ENCODE measurements at regions not wholly inside any gene's neighbourhood (a gene's known extent, or its start where the extent isn't known, plus 50 kb on each side); places are given as distances from the start of the nearest gene placed in this dataset.
"Not testable (repeated sequence)": the region's sequence is repeated elsewhere in the genome, so short reads cannot be mapped to it uniquely, and the experiment has no call there.

- no peak for ATAC-seq
- DNase-seq, result no peak
These were observed 275.3 kb downstream of the KCTD12 start for GRCh38 chr13:76610819-76611415.

- ATAC-seq (no peak), DNase-seq (no peak)
These were observed 276.6 kb downstream of the KCTD12 start for GRCh38 chr13:76609643-76610042.

- no peak for ATAC-seq
These were observed 278.3 kb downstream of the KCTD12 start for GRCh38 chr13:76607866-76608265.

GRCh38 chr13:76600081-76600480 lies 286.1 kb downstream of the KCTD12 start:
- DNase-seq (no peak), ATAC-seq (no peak)

More at GRCh38 chr13:76607866-76608265, 278.3 kb downstream of the KCTD12 start:
- no peak for DNase-seq

GRCh38 chr13:76597868-76598267 lies 288.3 kb downstream of the KCTD12 start:
- DNase-seq, result no peak
- no peak for ATAC-seq

- no peak for DNase-seq
These were observed 290.0 kb downstream of the KCTD12 start for GRCh38 chr13:76596216-76596615.

GRCh38 chr13:76594435-76594834 lies 291.8 kb downstream of the KCTD12 start:
- DNase-seq (no peak), ATAC-seq (no peak)

More at GRCh38 chr13:76596216-76596615, 290.0 kb downstream of the KCTD12 start:
- no peak for ATAC-seq

- DNase-seq (no peak), ATAC-seq (no peak)
These were observed 299.4 kb downstream of the KCTD12 start for GRCh38 chr13:76586842-76587241.

GRCh38 chr13:76579701-76580100 lies 306.5 kb downstream of the KCTD12 start:
- DNase-seq, result no peak
- ATAC-seq, result no peak

- ATAC-seq, DNase-seq: not testable (repeated sequence)
These were observed 310.6 kb downstream of the KCTD12 start for GRCh38 chr13:76575634-76576033.

- ATAC-seq (no peak), DNase-seq (no peak)
These were observed 315.7 kb downstream of the KCTD12 start for GRCh38 chr13:76570510-76570971.

GRCh38 chr13:76556627-76557026 lies 329.6 kb downstream of the KCTD12 start:
- DNase-seq (no peak), ATAC-seq (no peak)

- DNase-seq (no peak), ATAC-seq (no peak)
These were observed 333.4 kb downstream of the KCTD12 start for GRCh38 chr13:76552807-76553206.

GRCh38 chr13:76552041-76552772 lies 334.0 kb downstream of the KCTD12 start:
- DNase-seq, result no peak
- no peak for ATAC-seq

- DNase-seq (no peak), ATAC-seq (no peak)
These were observed 344.0 kb downstream of the KCTD12 start for GRCh38 chr13:76542176-76542575.

GRCh38 chr13:76538004-76538403 lies 348.2 kb downstream of the KCTD12 start:
- ATAC-seq (no peak), DNase-seq (no peak)

GRCh38 chr13:76533251-76533650 lies 353.0 kb downstream of the KCTD12 start:
- ATAC-seq, result no peak
- DNase-seq, result no peak

- ATAC-seq, result no peak
- DNase-seq, result no peak
These were observed 359.2 kb downstream of the KCTD12 start for GRCh38 chr13:76527041-76527440.

- ATAC-seq (no peak), DNase-seq (no peak)
These were observed 362.4 kb downstream of the KCTD12 start for GRCh38 chr13:76523740-76524340.

GRCh38 chr13:76522083-76522755 lies 364.0 kb downstream of the KCTD12 start:
- no peak for ATAC-seq
- DNase-seq, result no peak

GRCh38 chr13:76519685-76520084 lies 366.5 kb downstream of the KCTD12 start:
- no peak for ATAC-seq
- DNase-seq, result no peak

GRCh38 chr13:76516586-76516985 lies 369.6 kb downstream of the KCTD12 start:
- ATAC-seq (no peak), DNase-seq (no peak)

GRCh38 chr13:76516013-76516412 lies 370.2 kb downstream of the KCTD12 start:
- DNase-seq (no peak), ATAC-seq (no peak)

Data from stimulated activated naive CD8-positive, alpha-beta T cell treated with anti-CD3 and anti-CD28 coated beads, Interleukin-15, Interleukin-2, amounts not matched to agents 100 U/mL and 50 U/mL, for 24 hours (primary cell).